ENCODE measurements at regions not wholly inside any gene's neighbourhood (a gene's known extent, or its start where the extent isn't known, plus 50 kb on each side); places are given as distances from the start of the nearest gene placed in this dataset.

DNA sequence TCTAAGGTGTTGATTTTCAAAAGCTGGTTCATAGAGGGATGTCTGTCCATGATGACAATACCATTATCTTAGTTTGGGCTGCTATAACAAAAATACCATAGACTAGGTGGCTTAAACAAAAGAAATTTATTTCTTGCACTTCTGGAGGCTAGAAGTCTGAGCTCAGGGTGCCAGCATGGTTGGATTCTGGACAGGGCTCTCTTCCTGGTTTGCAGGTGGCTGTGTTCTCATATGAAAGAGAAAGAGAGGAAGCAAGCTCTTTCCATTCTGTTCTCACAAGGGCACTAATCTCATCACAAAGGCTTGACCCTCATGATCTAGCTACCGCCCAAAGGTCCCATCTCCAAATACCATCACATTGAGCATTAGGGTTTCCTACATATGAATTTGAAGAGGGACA is 144.5 kb upstream of the SLC24A3 start:
- TF ChIP-seq, protein P1, sequence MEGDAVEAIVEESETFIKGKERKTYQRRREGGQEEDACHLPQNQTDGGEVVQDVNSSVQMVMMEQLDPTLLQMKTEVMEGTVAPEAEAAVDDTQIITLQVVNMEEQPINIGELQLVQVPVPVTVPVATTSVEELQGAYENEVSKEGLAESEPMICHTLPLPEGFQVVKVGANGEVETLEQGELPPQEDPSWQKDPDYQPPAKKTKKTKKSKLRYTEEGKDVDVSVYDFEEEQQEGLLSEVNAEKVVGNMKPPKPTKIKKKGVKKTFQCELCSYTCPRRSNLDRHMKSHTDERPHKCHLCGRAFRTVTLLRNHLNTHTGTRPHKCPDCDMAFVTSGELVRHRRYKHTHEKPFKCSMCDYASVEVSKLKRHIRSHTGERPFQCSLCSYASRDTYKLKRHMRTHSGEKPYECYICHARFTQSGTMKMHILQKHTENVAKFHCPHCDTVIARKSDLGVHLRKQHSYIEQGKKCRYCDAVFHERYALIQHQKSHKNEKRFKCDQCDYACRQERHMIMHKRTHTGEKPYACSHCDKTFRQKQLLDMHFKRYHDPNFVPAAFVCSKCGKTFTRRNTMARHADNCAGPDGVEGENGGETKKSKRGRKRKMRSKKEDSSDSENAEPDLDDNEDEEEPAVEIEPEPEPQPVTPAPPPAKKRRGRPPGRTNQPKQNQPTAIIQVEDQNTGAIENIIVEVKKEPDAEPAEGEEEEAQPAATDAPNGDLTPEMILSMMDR (IDR thresholded peaks at IDR 0.05): no peak
- no peak for TF ChIP-seq POLR2A (IDR thresholded peaks at IDR 0.05)

All from heart left ventricle (tissue), 13 donors.